ENCODE measurements at regions not wholly inside any gene's neighbourhood (a gene's known extent, or its start where the extent isn't known, plus 50 kb on each side); places are given as distances from the start of the nearest gene placed in this dataset.

DNA sequence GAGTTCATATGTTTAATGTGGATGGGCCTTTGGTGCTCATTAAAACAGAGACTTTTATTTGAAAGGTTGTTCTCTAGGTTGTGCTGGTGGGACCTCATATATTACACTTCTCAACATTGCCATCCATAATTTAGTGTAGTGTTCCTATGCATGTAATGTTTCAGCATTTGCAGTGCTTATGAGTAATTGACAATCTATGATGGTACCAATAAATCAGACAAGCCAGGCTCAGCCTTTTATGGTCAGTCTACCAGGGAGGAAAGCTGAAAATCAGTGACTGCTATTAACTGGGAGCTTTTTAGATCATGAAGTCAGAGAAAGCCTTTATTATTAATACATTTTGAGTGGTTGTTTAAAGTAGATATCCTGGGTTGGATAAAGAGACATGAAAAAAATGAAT is 120.1 kb upstream of the SLC28A3 start:
- H3K9me3 ChIP-seq (ENCODE audit: control insufficient read depth in 1 of 2, insufficient read depth in 1 of 2, low read length in 2 of 2) = no peaks in the 10 kb centered on the region
- Mint-ChIP-seq H3K9me3 (no peaks in the 10 kb centered on the region), H3K27ac (no peak overlapping the region), H3K27me3 (peaks cover 11% of the 10 kb centered on the region), H3K4me1 (ENCODE audit: low read depth) (no peaks in the 10 kb centered on the region), H3K36me3 (ENCODE audit: low read depth) (no peaks in the 10 kb centered on the region), H3K4me3 (no peak overlapping the region)
- H3K4me3 ChIP-seq (ENCODE audit: low read length) = no peak overlapping the region
- intact Hi-C loops (cut with DNase I, micrococcal nuclease) = no loop called here
- POLR2A ChIA-PET = no interaction called here
- no peaks in the 10 kb centered on the region for H3K27me3 ChIP-seq (ENCODE audit: control insufficient read depth in 1 of 2, insufficient read depth in 2 of 2, low read length in 2 of 2)
- DNase-seq (no peak), ATAC-seq (ENCODE audit: poor library complexity) (no peak)
- H3K36me3 ChIP-seq (ENCODE audit: insufficient read depth, low read length) = no peaks in the 10 kb centered on the region
- no peak overlapping the region for H3K27ac ChIP-seq (ENCODE audit: low read depth in 1 of 2, low read length in 2 of 2)
- TF ChIP-seq, protein P1, sequence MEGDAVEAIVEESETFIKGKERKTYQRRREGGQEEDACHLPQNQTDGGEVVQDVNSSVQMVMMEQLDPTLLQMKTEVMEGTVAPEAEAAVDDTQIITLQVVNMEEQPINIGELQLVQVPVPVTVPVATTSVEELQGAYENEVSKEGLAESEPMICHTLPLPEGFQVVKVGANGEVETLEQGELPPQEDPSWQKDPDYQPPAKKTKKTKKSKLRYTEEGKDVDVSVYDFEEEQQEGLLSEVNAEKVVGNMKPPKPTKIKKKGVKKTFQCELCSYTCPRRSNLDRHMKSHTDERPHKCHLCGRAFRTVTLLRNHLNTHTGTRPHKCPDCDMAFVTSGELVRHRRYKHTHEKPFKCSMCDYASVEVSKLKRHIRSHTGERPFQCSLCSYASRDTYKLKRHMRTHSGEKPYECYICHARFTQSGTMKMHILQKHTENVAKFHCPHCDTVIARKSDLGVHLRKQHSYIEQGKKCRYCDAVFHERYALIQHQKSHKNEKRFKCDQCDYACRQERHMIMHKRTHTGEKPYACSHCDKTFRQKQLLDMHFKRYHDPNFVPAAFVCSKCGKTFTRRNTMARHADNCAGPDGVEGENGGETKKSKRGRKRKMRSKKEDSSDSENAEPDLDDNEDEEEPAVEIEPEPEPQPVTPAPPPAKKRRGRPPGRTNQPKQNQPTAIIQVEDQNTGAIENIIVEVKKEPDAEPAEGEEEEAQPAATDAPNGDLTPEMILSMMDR (IDR thresholded peaks at IDR 0.05) = no peak
- CTCF ChIA-PET = no interaction called here
- no peaks in the 10 kb centered on the region for H3K4me1 ChIP-seq (ENCODE audit: insufficient read depth, low read length)

GRCh38 chr9:84463272-84463671 is 122.7 kb upstream of the SLC28A3 start:
- ChIA-PET POLR2A (no interaction called here), CTCF (no interaction called here)
- H3K4me1 Mint-ChIP-seq (ENCODE audit: low read depth) = no peaks in the 10 kb centered on the region
- ATAC-seq (ENCODE audit: poor library complexity) (no peak), DNase-seq (no peak)
- Histone ChIP-seq H3K36me3 (ENCODE audit: insufficient read depth, low read length) (no peaks in the 10 kb centered on the region), H3K4me1 (ENCODE audit: insufficient read depth, low read length) (no peaks in the 10 kb centered on the region), H3K9me3 (ENCODE audit: control insufficient read depth in 1 of 2, insufficient read depth in 1 of 2, low read length in 2 of 2) (no peaks in the 10 kb centered on the region), H3K27ac (ENCODE audit: low read depth in 1 of 2, low read length in 2 of 2) (no peak overlapping the region), H3K4me3 (ENCODE audit: low read length) (no peak overlapping the region), H3K27me3 (ENCODE audit: control insufficient read depth in 1 of 2, insufficient read depth in 2 of 2, low read length in 2 of 2) (peaks cover 0 to 3% of the 10 kb centered on the region in 2 experiments)
- no peaks in the 10 kb centered on the region for H3K36me3 Mint-ChIP-seq (ENCODE audit: low read depth)
- no peak overlapping the region for H3K27ac Mint-ChIP-seq
- H3K4me3 Mint-ChIP-seq = no peak overlapping the region
- intact Hi-C loops (cut with DNase I, micrococcal nuclease) = no loop called here
- H3K9me3 Mint-ChIP-seq = no peaks in the 10 kb centered on the region
- H3K27me3 Mint-ChIP-seq = peaks cover 11% of the 10 kb centered on the region
- TF ChIP-seq, protein P1 (IDR thresholded peaks at IDR 0.05) = no peak

GRCh38 chr9:84466580-84467285 is 126.2 kb upstream of the SLC28A3 start:
- no peak overlapping the region for H3K27ac ChIP-seq (ENCODE audit: low read depth in 1 of 2, low read length in 2 of 2)
- TF ChIP-seq, protein P1 (IDR thresholded peaks at IDR 0.05) = no peak
- Mint-ChIP-seq H3K36me3 (ENCODE audit: low read depth) (no peaks in the 10 kb centered on the region), H3K4me1 (ENCODE audit: low read depth) (no peaks in the 10 kb centered on the region), H3K4me3 (no peak overlapping the region), H3K27me3 (peaks cover 10% of the 10 kb centered on the region), H3K9me3 (no peaks in the 10 kb centered on the region), H3K27ac (no peak overlapping the region)
- no peak for DNase-seq
- intact Hi-C loops (cut with DNase I, micrococcal nuclease) = no loop called here
- ChIA-PET POLR2A (no interaction called here), CTCF (no interaction called here)
- H3K36me3 ChIP-seq (ENCODE audit: insufficient read depth, low read length) = no peaks in the 10 kb centered on the region
- no peak for ATAC-seq (ENCODE audit: poor library complexity)
- no peaks in the 10 kb centered on the region for H3K9me3 ChIP-seq (ENCODE audit: control insufficient read depth in 1 of 2, insufficient read depth in 1 of 2, low read length in 2 of 2)
- H3K27me3 ChIP-seq (ENCODE audit: control insufficient read depth in 1 of 2, insufficient read depth in 2 of 2, low read length in 2 of 2) = peaks cover 0 to 3% of the 10 kb centered on the region in 2 experiments
- H3K4me3 ChIP-seq (ENCODE audit: low read length) = no peak overlapping the region
- no peaks in the 10 kb centered on the region for H3K4me1 ChIP-seq (ENCODE audit: insufficient read depth, low read length)

Data from CD4-positive, alpha-beta T cell (primary cell).